ENCODE measurements at regions not wholly inside any gene's neighbourhood (a gene's known extent, or its start where the extent isn't known, plus 50 kb on each side); places are given as distances from the start of the nearest gene placed in this dataset.
"Not testable (repeated sequence)": the region's sequence is repeated elsewhere in the genome, so short reads cannot be mapped to it uniquely, and the experiment has no call there.

DNA sequence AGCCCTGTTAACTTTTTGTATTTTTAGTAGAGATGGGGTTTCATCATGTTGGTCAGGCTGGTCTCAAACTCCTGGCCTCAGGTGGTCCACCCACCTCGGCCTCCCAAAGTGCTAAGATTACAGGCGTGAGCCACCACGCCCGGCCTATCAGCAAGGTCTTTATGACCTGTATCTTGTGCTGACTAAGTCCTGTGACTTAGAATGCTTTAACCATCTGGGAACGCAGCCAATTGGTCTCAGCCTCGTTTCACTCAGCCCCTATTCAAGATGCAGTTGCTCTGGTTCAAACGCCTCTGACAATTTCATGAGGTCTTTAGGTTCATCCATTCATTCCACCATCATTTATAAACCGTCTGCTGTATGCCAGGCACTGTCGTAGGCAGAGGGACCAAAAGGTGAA is 62.2 kb upstream of the PPM1B start:
- not testable (repeated sequence) for H3K36me3 ChIP-seq (ENCODE audit: control insufficient read depth in 2 of 4, insufficient read depth in 4 of 4, low read length in 3 of 4)

More for the DNA sequence above, 62.2 kb upstream of the PPM1B start:
- H3K4me3 ChIP-seq (ENCODE audit: extremely low read depth in 1 of 4, insufficient read depth in 2 of 4, low read depth in 3 of 4, low read length in 4 of 4); FAIRE-seq; H3K4me1 ChIP-seq (replicated peaks in 1 of 4; ENCODE audit: control insufficient read depth in 3 of 4, insufficient read depth in 4 of 4, low read length in 3 of 4); H2BK120ac ChIP-seq (replicated peaks; ENCODE audit: low read depth, low read length); POLR2A ChIA-PET (ENCODE audit: partially characterized antibody); H2BK20ac ChIP-seq (ENCODE audit: low read length); H4K8ac ChIP-seq (ENCODE audit: extremely low read depth, insufficient read depth, low read length); H3K9ac ChIP-seq (replicated peaks in 1 of 4; ENCODE audit: extremely low read depth in 1 of 4, low read depth in 3 of 4, low read length in 3 of 4); H3K23me2 ChIP-seq (ENCODE audit: low read depth, low read length); H2BK5ac ChIP-seq (ENCODE audit: low read depth, low read length); DNase-seq (ENCODE audit: low read depth in 1 of 2, low spot score in 2 of 2); H3K27ac ChIP-seq (ENCODE audit: low read depth, low read length); H3K23ac ChIP-seq (ENCODE audit: insufficient read length); H3K79me2 ChIP-seq (ENCODE audit: control insufficient read depth in 1 of 2, insufficient read depth in 2 of 2, low read length in 2 of 2); H3K4me2 ChIP-seq (ENCODE audit: insufficient read depth in 1 of 2, low read depth in 2 of 2, low read length in 2 of 2); H2AK5ac ChIP-seq (ENCODE audit: low read depth, low read length); H3K56ac ChIP-seq (replicated peaks; ENCODE audit: insufficient read length, low read depth, low read length); H2BK15ac ChIP-seq (ENCODE audit: low read length); H3K4ac ChIP-seq (replicated peaks; ENCODE audit: insufficient read length, low read depth, low read length); H3K79me1 ChIP-seq (ENCODE audit: low read depth, low read length); H4K20me1 ChIP-seq (replicated peaks in 1 of 2; ENCODE audit: control insufficient read depth in 1 of 2, insufficient read depth in 2 of 2, low read length in 2 of 2); H2BK12ac ChIP-seq (ENCODE audit: low read depth, low read length); H3K14ac ChIP-seq (ENCODE audit: insufficient read length); H4K91ac ChIP-seq (replicated peaks; ENCODE audit: insufficient read length, low read length); H3K18ac ChIP-seq (ENCODE audit: extremely low read depth, low read length); H3K27me3 ChIP-seq (replicated peaks in 1 of 4; ENCODE audit: control insufficient read depth in 3 of 4, extremely low read depth in 1 of 4, insufficient read depth in 3 of 4, low read length in 3 of 4); H2AFZ ChIP-seq (ENCODE audit: low read length); H4K5ac ChIP-seq (ENCODE audit: insufficient read length, low read depth, low read length); H3K9me3 ChIP-seq (ENCODE audit: insufficient read depth in 2 of 2, low read depth in 1 of 2, low read length in 1 of 2): not testable (repeated sequence)
- CTCF ChIA-PET (ENCODE audit: partially characterized antibody), result interaction anchor here (0.5 kb wide), 1 partner anchor 103 kb away, joined by 3 read pairs; no protein-coding TSS in a partner anchor
- 91% methylated on average over 9 of the region's 9 CpGs; no CpG with 5 or more reads in 1 of the 2 experiments for WGBS, 2 experiments (ENCODE audit: extremely low coverage in 1 of 2, insufficient coverage in 1 of 2, insufficient read length in 1 of 2, insufficient replicate concordance in 2 of 2, low coverage in 1 of 2, low lambda C conversion rate in 2 of 2, missing lambda C conversion rate in 1 of 2)
